NCI-H526 (cell line): ENCODE measurements at regions not wholly inside any gene's neighbourhood (a gene's known extent, or its start where the extent isn't known, plus 50 kb on each side); places are given as distances from the start of the nearest gene placed in this dataset.

Source experiments
- DNase-seq, 2 experiments: peaks; one replicate each; lab custom pipeline; 2025; lab: John Stamatoyannopoulos, UW

- no peak for DNase-seq
Measured at GRCh38 chr12:68451261-68452077, 119.3 kb upstream of the MDM1 start.

- DNase-seq = no peak
Measured at GRCh38 chr12:68452078-68452715, 120.0 kb upstream of the MDM1 start.

DNA sequence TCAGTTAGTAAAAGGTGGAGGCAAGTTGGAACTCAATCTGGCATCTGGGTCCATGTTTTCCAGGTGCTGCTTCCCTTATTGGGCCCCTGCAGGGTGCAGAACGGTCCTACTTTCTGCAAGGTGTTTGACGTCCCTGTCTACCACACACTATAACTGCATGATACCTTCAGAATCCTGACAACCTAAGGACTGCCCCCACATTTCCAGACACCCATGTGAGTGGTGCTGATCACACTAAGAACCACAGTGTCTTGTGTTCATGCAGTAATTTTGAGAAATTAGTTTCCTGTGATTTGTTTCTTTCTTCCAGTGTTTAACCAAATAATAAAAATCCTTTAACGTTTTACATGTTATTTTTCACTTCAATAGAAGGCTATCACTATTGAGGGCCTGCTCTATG lies 121.1 kb upstream of the MDM1 start:
- DNase-seq = no peak

DNA sequence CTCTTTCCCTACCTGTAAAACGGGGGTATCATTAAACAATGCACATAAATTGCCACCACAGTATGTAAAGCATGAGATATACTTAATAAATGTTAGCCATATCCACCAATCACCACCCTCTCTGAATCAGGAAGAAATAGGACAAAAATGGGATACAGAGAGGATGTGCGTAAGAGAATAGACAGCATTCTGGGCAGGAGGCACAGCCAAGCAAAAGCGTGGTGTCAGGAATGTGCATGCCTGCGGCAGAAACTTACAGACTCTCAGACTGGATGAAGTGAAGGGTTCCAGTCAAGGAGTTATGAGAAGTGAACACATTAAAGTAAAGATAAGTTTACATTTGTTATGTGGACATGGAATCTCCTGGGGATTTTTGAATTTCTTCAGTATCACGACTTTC lies 121.7 kb upstream of the MDM1 start:
- DNase-seq = no peak

- DNase-seq = peak; percentile 65 to 81
Measured at GRCh38 chr12:68454892-68455291, 122.7 kb upstream of the MDM1 start.

GRCh38 chr12:68455691-68456345 lies 123.7 kb upstream of the MDM1 start:
- DNase-seq = no peak

GRCh38 chr12:68458866-68459265 lies 126.7 kb upstream of the MDM1 start:
- DNase-seq = no peak

DNA sequence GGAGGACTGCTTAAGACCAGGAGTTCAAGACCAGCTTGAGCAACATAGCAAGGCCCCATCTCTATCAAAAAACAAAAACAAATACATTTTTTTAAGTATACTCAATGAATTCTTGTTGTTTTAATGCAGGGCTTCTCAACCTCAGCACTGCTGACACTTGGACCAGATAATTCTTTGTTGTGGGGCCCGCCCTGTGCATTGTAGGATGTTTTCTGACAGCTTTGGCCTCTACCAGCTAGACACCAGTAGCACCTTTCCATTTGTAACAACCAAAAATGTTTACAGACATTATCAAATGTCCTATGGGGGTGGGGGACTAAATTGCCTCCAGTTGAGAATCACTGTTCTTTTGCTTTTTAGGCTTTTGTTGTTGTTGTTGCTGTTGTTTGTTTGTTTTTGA lies 128.1 kb upstream of the MDM1 start:
- DNase-seq = no peak

DNA sequence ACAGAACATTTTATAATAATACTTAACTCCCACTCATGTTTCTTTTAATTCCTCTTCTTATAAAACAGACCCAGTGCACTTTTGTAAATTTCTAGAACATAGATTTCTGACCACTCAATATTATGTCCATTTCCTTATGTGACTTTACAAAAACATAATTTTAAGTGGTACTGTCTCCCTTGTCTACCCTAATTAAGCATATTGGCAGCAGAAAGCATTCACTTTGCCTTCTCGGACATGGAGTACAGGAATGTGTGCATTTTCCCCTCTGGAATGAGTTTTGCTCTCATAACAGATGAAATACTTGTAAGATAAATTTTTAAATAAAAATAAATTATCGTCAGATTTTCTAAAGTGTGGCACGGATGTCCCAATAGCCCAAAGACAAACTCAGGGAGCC lies 129.5 kb upstream of the MDM1 start:
- no peak for DNase-seq

- no peak for DNase-seq
Measured at GRCh38 chr12:68462803-68463202, 130.6 kb upstream of the MDM1 start.

GRCh38 chr12:68465227-68465626 lies 133.1 kb upstream of the MDM1 start:
- DNase-seq = no peak

- DNase-seq = no peak
Measured at GRCh38 chr12:68467514-68467913, 135.4 kb upstream of the MDM1 start.

- DNase-seq = no peak
Measured at GRCh38 chr12:68468036-68468435, 135.9 kb upstream of the MDM1 start.

GRCh38 chr12:68469113-68469512 lies 137.0 kb upstream of the MDM1 start:
- DNase-seq = peak; percentile 88 to 90

DNA sequence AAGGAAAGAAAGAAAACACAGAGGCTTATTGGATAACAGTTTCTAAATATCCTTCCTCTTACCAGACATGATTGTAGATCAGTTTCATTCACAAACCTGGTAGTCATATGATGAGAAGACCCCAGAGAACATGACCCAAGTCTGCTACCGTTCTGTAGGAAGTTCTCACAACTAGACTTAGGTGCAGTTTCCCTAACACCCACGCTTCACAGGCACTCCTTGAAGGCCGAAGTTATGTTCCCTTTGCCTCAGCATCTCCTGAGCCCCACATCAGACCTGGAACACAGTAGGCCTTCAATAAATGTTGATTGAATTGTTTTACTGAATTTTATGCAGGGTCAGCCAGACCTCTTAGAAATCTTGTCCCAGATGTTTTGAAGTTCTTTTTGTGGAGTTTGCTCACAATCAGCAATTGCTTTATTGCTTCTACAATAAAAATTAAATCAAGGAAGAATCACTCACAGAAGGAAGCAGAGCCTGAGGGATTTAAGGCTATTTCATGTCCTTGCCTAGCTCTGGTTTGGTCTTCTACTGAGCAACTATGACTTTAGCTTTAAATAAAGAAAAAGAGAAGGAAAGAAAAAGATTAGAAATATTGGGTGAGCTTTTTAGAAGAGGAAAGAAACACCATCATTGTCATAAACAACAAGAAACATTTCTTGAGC lies 138.6 kb upstream of the MDM1 start:
- no peak for DNase-seq

DNA sequence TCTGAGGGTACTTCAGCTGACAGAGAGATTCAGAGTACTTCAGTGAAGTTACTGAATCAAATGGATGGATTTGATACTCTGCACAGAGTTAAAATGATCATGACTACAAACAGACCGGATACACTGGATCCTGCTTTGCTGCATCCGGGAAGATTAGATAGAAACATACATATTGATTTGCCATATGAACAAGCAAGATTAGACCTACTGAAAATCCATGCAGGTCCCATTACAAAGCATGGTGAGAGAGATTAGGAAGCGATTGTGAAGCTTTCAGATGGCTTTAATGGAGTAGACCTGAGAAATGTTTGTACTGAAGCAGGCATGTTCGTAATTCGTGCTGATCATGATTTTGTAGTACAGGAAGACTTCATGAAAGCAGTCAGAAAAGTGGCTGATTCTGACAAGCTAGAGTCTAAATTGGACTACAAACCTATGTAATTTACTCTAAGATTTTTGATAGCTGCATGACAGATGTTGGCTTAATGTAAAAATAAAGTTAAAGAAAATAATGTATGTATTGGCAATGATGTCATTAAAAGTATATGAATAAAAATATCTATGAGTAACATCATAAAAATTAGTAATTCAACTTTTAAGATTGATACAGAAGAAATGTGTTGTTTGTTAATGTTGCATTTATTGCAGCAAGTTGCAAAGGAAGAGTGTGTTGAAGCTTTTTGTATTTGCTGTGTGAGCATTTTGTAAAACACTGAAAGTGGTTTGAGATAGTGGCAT lies 136.1 kb upstream of the RAP1B start:
- DNase-seq = no peak

- no peak for DNase-seq
Measured at GRCh38 chr12:68476794-68477193, 133.9 kb upstream of the RAP1B start.

DNA sequence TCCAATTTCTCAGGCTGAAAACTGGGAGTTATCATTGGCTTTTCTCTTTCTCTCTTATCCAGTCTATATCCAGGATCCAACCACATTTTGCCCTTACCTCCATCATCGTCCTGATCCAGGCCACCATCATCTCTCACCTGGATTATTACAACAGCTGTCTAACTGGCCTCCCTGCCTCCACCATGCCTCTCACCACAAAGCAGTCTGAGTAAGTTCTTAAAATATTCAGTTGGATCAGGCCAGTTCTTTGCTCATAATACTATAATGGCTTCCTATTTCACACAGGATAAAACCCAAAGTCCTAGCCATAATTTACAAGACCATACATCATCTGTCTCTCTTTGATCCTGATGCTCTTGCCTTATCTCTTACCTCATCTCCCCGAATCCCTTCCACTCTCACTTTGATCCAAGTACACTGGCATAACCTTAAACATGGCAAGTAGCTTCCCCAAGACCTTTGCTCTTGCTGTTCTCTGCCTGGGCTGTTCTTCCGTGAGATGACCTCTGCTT lies 133.4 kb upstream of the RAP1B start:
- no peak for DNase-seq

DNA sequence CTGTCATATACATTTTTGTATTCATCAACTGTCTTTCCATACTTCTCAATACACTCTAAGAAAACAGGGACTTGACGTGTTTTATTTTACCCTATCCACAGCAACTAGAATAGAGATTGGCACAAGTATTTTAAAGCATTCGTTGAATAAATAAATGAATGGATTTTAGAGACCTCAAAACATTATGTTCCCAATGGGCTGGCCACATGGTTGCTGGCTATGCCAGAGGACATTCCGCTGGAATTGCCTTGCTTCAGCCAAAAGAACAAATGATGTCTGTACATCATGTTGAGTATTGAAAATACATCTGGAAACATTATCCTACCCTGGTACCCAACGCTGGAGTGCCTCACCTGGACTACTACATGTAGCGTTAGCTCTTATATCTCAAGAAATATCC lies 132.8 kb upstream of the RAP1B start:
- no peak for DNase-seq

GRCh38 chr12:68478516-68479260 lies 132.0 kb upstream of the RAP1B start:
- DNase-seq = no peak
